ENCODE measurements at regions not wholly inside any gene's neighbourhood (a gene's known extent, or its start where the extent isn't known, plus 50 kb on each side); places are given as distances from the start of the nearest gene placed in this dataset.
A peak's percentile ranks its signal among the peaks of the same experiment; 100 is the strongest.

GRCh38 chr10:118246332-118247295 is 95.5 kb downstream of the FAM204A start:
- TF ChIP-seq CTCF (IDR thresholded peaks at IDR 0.05; ENCODE audit: control extremely low read depth, extremely low read depth) = no peak
- H3K27me3 ChIP-seq (ENCODE audit: control insufficient read depth in 3 of 3, insufficient read depth in 3 of 3, low read length in 2 of 3) = peaks cover 0 to 65% (median 55%) of the 10 kb centered on the region in 3 donors
- H3K9me3 ChIP-seq (ENCODE audit: control insufficient read depth in 4 of 4, insufficient read depth in 3 of 4, low read length in 3 of 4) = peaks cover 0 to 1% (median 0%) of the 10 kb centered on the region in 4 donors
- H3K4me3 ChIP-seq = no peak overlapping the region
- no peak overlapping the region for H3K27ac ChIP-seq (ENCODE audit: low read depth in 1 of 2, low read length in 1 of 2)
- no peak for ATAC-seq (ENCODE audit: insufficient read depth, low FRiP score)
- no peaks in the 10 kb centered on the region for H3K36me3 ChIP-seq (ENCODE audit: control insufficient read depth in 4 of 4, insufficient read depth in 4 of 4, low read length in 4 of 4)
- 11 to 15% methylated on average over 19 of the region's 19 CpGs for WGBS, 2 donors
- no peak for DNase-seq
- H3K4me1 ChIP-seq (ENCODE audit: control insufficient read depth in 5 of 5, insufficient read depth in 5 of 5, low read length in 5 of 5) = no peaks in the 10 kb centered on the region
- H3K9ac ChIP-seq (ENCODE audit: insufficient read depth in 1 of 2, low read length in 2 of 2) = no peak overlapping the region

DNA sequence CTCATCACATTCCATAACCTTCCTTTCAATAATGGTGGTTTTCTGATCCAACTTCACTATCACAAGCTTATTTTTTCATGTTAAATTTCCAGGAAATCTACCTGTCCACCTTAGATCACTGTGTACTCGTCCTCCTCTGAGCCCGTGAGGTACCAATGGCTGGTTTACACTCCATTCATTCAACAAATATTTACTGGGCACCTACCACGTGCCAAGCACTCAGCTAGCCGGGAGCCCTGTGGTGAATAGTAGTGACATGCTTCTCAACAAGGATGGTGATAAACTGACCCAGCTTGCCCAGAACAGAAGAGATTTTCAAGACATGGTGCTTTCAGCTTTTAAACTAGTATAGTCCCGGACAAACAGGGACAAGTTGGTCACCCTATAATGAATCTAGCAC is 98.2 kb downstream of the FAM204A start:
- peaks cover 0 to 85% (median 76%) of the 10 kb centered on the region in 3 donors for H3K27me3 ChIP-seq (ENCODE audit: control insufficient read depth in 3 of 3, insufficient read depth in 3 of 3, low read length in 2 of 3)
- H3K9me3 ChIP-seq (ENCODE audit: control insufficient read depth in 4 of 4, insufficient read depth in 3 of 4, low read length in 3 of 4) = peaks cover 0 to 1% (median 0%) of the 10 kb centered on the region in 4 donors
- no peak overlapping the region for H3K4me3 ChIP-seq
- WGBS, 2 donors = 53 to 69% methylated on average over 5 of the region's 5 CpGs
- DNase-seq (no peak), ATAC-seq (ENCODE audit: insufficient read depth, low FRiP score) (no peak)
- no peak overlapping the region for H3K9ac ChIP-seq (ENCODE audit: insufficient read depth in 1 of 2, low read length in 2 of 2)
- no peak for TF ChIP-seq CTCF (IDR thresholded peaks at IDR 0.05; ENCODE audit: control extremely low read depth, extremely low read depth)
- H3K36me3 ChIP-seq (ENCODE audit: control insufficient read depth in 4 of 4, insufficient read depth in 4 of 4, low read length in 4 of 4) = no peaks in the 10 kb centered on the region
- H3K27ac ChIP-seq (ENCODE audit: low read depth in 1 of 2, low read length in 1 of 2) = no peak overlapping the region
- no peaks in the 10 kb centered on the region for H3K4me1 ChIP-seq (ENCODE audit: control insufficient read depth in 5 of 5, insufficient read depth in 5 of 5, low read length in 5 of 5)

DNA sequence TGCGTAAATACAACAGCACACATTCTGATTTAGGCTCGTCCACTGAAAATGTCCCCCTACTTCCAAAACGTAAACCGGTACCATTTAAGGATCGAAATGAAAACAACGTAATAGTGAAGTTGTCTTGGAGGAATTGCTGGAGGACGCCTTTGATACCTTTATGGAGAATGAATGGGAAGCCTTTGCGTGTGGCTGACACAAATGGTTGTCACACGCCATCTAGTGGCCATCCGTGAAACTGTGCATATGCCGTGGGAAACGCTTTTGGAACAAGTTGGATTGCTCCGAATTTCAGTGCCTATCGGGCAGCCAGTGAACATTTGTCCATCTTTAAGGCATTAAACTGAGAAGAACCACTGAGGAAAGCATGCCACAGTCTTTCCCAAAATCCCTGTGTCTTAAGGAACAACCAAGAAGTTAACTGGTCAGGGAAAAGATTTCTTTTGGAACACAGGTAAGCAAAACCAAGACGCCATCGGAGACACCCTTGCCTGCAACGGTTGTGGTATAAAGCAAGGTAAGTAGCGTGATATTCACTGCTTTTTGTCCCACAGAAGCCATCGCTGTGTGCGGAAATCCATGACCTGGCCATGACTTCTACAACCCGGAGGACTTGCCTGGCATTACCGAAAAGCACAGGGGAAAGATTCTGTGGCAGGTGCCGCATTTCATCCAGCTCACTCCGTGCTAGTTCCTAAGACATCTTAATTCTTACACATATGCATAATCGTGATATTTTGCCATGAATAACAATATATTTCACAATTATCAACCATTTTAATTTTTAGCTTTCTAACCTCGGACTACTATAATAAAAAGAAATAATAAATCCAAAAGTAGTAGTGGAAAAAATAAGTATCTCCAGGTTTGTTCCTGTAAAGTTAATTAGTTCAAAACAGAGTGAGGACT is 100.6 kb downstream of the FAM204A start:
- no peak overlapping the region for H3K27ac ChIP-seq (ENCODE audit: low read depth in 1 of 2, low read length in 1 of 2)

More for the DNA sequence above, 100.6 kb downstream of the FAM204A start:
- 26 to 29% methylated on average over 26 of the region's 26 CpGs for WGBS, 2 donors
- peak; percentile 76 for TF ChIP-seq CTCF (IDR thresholded peaks at IDR 0.05; ENCODE audit: control extremely low read depth, extremely low read depth)
- peak overlapping the region; percentile 8 for H3K4me3 ChIP-seq
- H3K9me3 ChIP-seq (ENCODE audit: control insufficient read depth in 4 of 4, insufficient read depth in 3 of 4, low read length in 3 of 4) = peaks cover 0 to 2% (median 0%) of the 10 kb centered on the region in 4 donors
- peaks cover 0 to 89% (median 71%) of the 10 kb centered on the region in 3 donors for H3K27me3 ChIP-seq (ENCODE audit: control insufficient read depth in 3 of 3, insufficient read depth in 3 of 3, low read length in 2 of 3)
- no peaks in the 10 kb centered on the region for H3K36me3 ChIP-seq (ENCODE audit: control insufficient read depth in 4 of 4, insufficient read depth in 4 of 4, low read length in 4 of 4)
- ATAC-seq (ENCODE audit: insufficient read depth, low FRiP score) = no peak
- no peaks in the 10 kb centered on the region for H3K4me1 ChIP-seq (ENCODE audit: control insufficient read depth in 5 of 5, insufficient read depth in 5 of 5, low read length in 5 of 5)
- DNase-seq = peak; percentile 86 to 92 (median 90)
- no peak overlapping the region for H3K9ac ChIP-seq (ENCODE audit: insufficient read depth in 1 of 2, low read length in 2 of 2)

All from lung (tissue), 11 donors.